WTC11 (cell line): ENCODE measurements at regions not wholly inside any gene's neighbourhood (a gene's known extent, or its start where the extent isn't known, plus 50 kb on each side); places are given as distances from the start of the nearest gene placed in this dataset.

ENCODE experiments used
- ATAC-seq: fragments of 200-7000 bp; cut with Tn5 transposase; 2 replicates; pipeline ENCODE4 v1.10.0; 2021; ENCODE audit warnings: mild to moderate bottlenecking, moderate library complexity
- CTCF ChIA-PET: fragments of 300-600 bp; sonication (Branson Sonifier 250); formaldehyde crosslinking; loops from one replicate; lab custom pipeline; 2021; ENCODE audit warnings: antibody characterized with exemption; lab: Charles Lee
- POLR2A ChIA-PET: fragments of 350-600 bp; sonication (Branson Sonifier 250); formaldehyde crosslinking; loops from one replicate; lab custom pipeline; 2021; ENCODE audit warnings: antibody characterized with exemption; lab: Charles Lee
- DNase-seq: peaks from one replicate; pipeline ENCODE4 v3.0.0; 2021; ENCODE audit warnings: low spot score
- H3K27ac Mint-ChIP-seq: 2 replicates; pipeline ENCODE4 v1.8.0; 2021; ENCODE audit warnings: mixed read lengths
- H3K27me3 Mint-ChIP-seq: 2 replicates; pipeline ENCODE4 v1.8.0; 2021; ENCODE audit warnings: low read depth, mild to moderate bottlenecking, moderate library complexity, mixed read lengths
- H3K36me3 Mint-ChIP-seq: 2 replicates; pipeline ENCODE4 v1.8.0; 2021; ENCODE audit warnings: mixed read lengths
- H3K4me1 Mint-ChIP-seq: 2 replicates; pipeline ENCODE4 v1.8.0; 2022; ENCODE audit warnings: mixed read lengths
- H3K4me3 Mint-ChIP-seq: 2 replicates; pipeline ENCODE4 v1.8.0; 2021; ENCODE audit warnings: mild to moderate bottlenecking, moderate library complexity, mixed read lengths
- H3K9me3 Mint-ChIP-seq: 2 replicates; pipeline ENCODE4 v1.8.0; 2021; ENCODE audit warnings: mixed read lengths
- AFF4 ChIP-seq: sonication (generic); formaldehyde crosslinking; IDR thresholded peaks from 2 replicates; pipeline ENCODE4 v1.8.1; 2023; ENCODE audit warnings: mild to moderate bottlenecking, missing genetic modification reagents, borderline replicate concordance
- CREM ChIP-seq: sonication (generic); formaldehyde crosslinking; IDR thresholded peaks from 2 replicates; pipeline ENCODE4 v1.8.1; 2022; ENCODE audit warnings: mild to moderate bottlenecking, missing genetic modification reagents, moderate library complexity
- E2F4 ChIP-seq: sonication (generic); formaldehyde crosslinking; IDR thresholded peaks from 2 replicates; pipeline ENCODE4 v1.8.1; 2022; ENCODE audit warnings: low read depth, mild to moderate bottlenecking, moderate library complexity, missing genetic modification reagents, borderline replicate concordance
- EMX1 ChIP-seq: fragments of 250-450 bp; sonication (Bioruptor Pico); IDR thresholded peaks from 2 replicates; pipeline ENCODE4 v1.8.0; 2021; ENCODE audit warnings: mild to moderate bottlenecking
- ERG ChIP-seq: fragments of 250-450 bp; sonication (Bioruptor Pico); IDR thresholded peaks from 2 replicates; pipeline ENCODE4 v1.8.0; 2021; ENCODE audit warnings: mild to moderate bottlenecking
- ETV6 ChIP-seq: sonication (generic); formaldehyde crosslinking; IDR thresholded peaks from 2 replicates; pipeline ENCODE4 v1.8.1; 2022; ENCODE audit warnings: mild to moderate bottlenecking, missing genetic modification reagents
- GRHL2 ChIP-seq: fragments of 250-450 bp; sonication (Bioruptor Pico); IDR thresholded peaks from 2 replicates; pipeline ENCODE4 v1.8.0; 2022; ENCODE audit warnings: mild to moderate bottlenecking, moderate library complexity; ENCODE audit not compliant: insufficient replicate concordance, severe bottlenecking
- HMGA2 ChIP-seq: fragments of 250-450 bp; sonication (Bioruptor Pico); IDR thresholded peaks from 2 replicates; pipeline ENCODE4 v1.4.0; 2021; ENCODE audit warnings: mild to moderate bottlenecking, moderate library complexity
- KAT7 ChIP-seq: sonication (generic); formaldehyde crosslinking; IDR thresholded peaks from 2 replicates; pipeline ENCODE4 v1.8.1; 2023; ENCODE audit warnings: missing genetic modification reagents, mild to moderate bottlenecking, borderline replicate concordance
- OVOL2 ChIP-seq: fragments of 250-450 bp; sonication (Bioruptor Pico); IDR thresholded peaks from 2 replicates; pipeline ENCODE4 v1.9.0; 2021; ENCODE audit warnings: mild to moderate bottlenecking, borderline replicate concordance
- TCF7 ChIP-seq: sonication (generic); formaldehyde crosslinking; IDR thresholded peaks from 2 replicates; pipeline ENCODE4 v1.8.0; 2022; ENCODE audit warnings: mild to moderate bottlenecking, low read depth, missing genetic modification reagents, moderate library complexity
- TEAD4 ChIP-seq: sonication (generic); formaldehyde crosslinking; IDR thresholded peaks from 2 replicates; pipeline ENCODE4 v1.8.0; 2022; ENCODE audit warnings: mild to moderate bottlenecking, missing genetic modification reagents
- TP53 ChIP-seq: sonication (generic); formaldehyde crosslinking; IDR thresholded peaks from 2 replicates; pipeline ENCODE4 v1.8.1; 2023; ENCODE audit warnings: mild to moderate bottlenecking, missing genetic modification reagents
- ZBTB21 ChIP-seq: sonication (generic); formaldehyde crosslinking; IDR thresholded peaks from 2 replicates; pipeline ENCODE4 v1.8.1; 2023; ENCODE audit warnings: mild to moderate bottlenecking, missing genetic modification reagents, borderline replicate concordance
- ZNF121 ChIP-seq: sonication (generic); formaldehyde crosslinking; IDR thresholded peaks from 2 replicates; pipeline ENCODE4 v1.8.0; 2023; ENCODE audit warnings: missing genetic modification reagents
- ZNF396 ChIP-seq: fragments of 250-450 bp; sonication (Bioruptor Pico); IDR thresholded peaks from 2 replicates; pipeline ENCODE4 v1.8.0; 2021; ENCODE audit warnings: mild to moderate bottlenecking, moderate library complexity, borderline replicate concordance
- TF ChIP-seq, protein P1 (sequence below): fragments of 250-450 bp; sonication (Bioruptor Pico); IDR thresholded peaks from 2 replicates; pipeline ENCODE4 v1.9.0; 2021; ENCODE audit warnings: moderate library complexity, mild to moderate bottlenecking, inconsistent platforms, borderline replicate concordance
- TF ChIP-seq, protein P2 (sequence below): fragments of 250-450 bp; sonication (Bioruptor Pico); IDR thresholded peaks from 2 replicates; pipeline ENCODE4 v2.1.2; 2022; ENCODE audit warnings: mild to moderate bottlenecking, moderate library complexity
- TF ChIP-seq, protein P3 (sequence below): sonication (generic); formaldehyde crosslinking; IDR thresholded peaks from 2 replicates; pipeline ENCODE4 v1.8.1; 2023; ENCODE audit warnings: mild to moderate bottlenecking, missing genetic modification reagents

DNA sequence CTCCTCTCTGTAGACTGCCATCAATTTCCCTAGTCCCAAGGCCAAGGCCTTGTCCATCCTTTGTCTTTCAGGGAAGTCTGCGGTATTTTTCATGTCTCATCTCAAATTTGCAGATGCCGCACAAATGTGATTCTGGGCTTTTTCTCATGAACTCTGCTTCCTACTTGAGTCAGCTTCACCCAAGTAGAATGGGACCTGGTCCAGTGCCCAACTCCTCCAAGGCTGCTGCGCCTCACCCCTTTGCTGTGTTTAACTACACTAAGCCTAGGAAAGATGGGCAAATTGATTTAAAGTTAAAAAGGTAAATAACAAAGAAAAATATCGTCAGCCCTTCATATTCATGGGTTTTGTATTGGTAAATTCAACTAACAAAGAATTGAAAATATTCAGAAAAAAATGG lies 1092.6 kb upstream of the AUTS2 start (continued):
- TF ChIP-seq, protein P1, sequence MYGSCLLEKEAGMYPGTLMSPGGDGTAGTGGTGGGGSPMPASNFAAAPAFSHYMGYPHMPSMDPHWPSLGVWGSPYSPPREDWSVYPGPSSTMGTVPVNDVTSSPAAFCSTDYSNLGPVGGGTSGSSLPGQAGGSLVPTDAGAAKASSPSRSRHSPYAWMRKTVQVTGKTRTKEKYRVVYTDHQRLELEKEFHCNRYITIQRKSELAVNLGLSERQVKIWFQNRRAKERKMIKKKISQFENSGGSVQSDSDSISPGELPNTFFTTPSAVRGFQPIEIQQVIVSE (CRISPR knock-in tag): no peak
- TF ChIP-seq ZBTB21 (no peak), ERG (CRISPR knock-in tag) (no peak), HMGA2 (CRISPR knock-in tag) (no peak)

DNA sequence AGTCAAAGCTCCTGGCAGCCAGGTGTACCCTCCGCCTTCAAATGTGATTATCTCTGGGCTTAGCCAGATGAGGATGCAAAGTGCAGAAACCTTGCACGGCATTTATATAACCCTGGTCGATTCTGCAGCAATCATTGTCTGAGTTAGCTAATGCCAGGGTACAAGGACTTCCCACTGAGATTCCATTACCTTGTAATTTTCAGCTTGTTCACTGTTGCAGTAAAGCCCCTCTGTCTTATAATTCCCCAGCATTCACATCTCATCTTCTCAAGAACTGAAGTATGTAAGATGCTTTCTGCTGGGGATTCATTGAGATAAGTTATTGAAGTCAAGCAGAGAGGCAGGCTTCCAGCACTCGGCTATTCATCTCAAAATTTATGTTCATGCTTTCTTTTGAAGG lies 1090.6 kb upstream of the AUTS2 start:
- no peak for ATAC-seq
- DNase-seq: no peak
- no peak for TF ChIP-seq OVOL2 (CRISPR knock-in tag)
- TF ChIP-seq, protein P2, sequence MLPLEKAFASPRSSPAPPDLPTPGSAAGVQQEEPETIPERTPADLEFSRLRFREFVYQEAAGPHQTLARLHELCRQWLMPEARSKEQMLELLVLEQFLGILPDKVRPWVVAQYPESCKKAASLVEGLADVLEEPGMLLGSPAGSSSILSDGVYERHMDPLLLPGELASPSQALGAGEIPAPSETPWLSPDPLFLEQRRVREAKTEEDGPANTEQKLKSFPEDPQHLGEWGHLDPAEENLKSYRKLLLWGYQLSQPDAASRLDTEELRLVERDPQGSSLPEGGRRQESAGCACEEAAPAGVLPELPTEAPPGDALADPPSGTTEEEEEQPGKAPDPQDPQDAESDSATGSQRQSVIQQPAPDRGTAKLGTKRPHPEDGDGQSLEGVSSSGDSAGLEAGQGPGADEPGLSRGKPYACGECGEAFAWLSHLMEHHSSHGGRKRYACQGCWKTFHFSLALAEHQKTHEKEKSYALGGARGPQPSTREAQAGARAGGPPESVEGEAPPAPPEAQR (CRISPR knock-in tag): no peak
- no peak for TF ChIP-seq ETV6 (CRISPR knock-in tag)
- TF ChIP-seq TCF7 (CRISPR knock-in tag): no peak
- no peak for TF ChIP-seq TP53 (CRISPR knock-in tag)
- no peak for TF ChIP-seq EMX1 (CRISPR knock-in tag)
- no peak for TF ChIP-seq KAT7
- TF ChIP-seq, all 79 proteins: peak for 0
- POLR2A ChIA-PET: no interaction called here
- peaks cover 7% of the 10 kb centered on the region for H3K36me3 Mint-ChIP-seq
- H3K4me1 Mint-ChIP-seq: peaks cover 29% of the 10 kb centered on the region
- CTCF ChIA-PET: no interaction called here
- H3K27me3 Mint-ChIP-seq: peaks cover 3% of the 10 kb centered on the region; the same call in 1 of the 2 replicates
- no peak overlapping the region for H3K27ac Mint-ChIP-seq
- peaks cover 19% of the 10 kb centered on the region for H3K9me3 Mint-ChIP-seq
- H3K4me3 Mint-ChIP-seq: no peak overlapping the region

- peaks cover 3% of the 10 kb centered on the region; the same call in 1 of the 2 replicates for H3K27me3 Mint-ChIP-seq
- no peak overlapping the region for H3K27ac Mint-ChIP-seq
- peaks cover 13% of the 10 kb centered on the region for H3K9me3 Mint-ChIP-seq
- peaks cover 24% of the 10 kb centered on the region for H3K4me1 Mint-ChIP-seq
- ChIA-PET CTCF (no interaction called here), POLR2A (no interaction called here)
- H3K36me3 Mint-ChIP-seq: peaks cover 5% of the 10 kb centered on the region
- no peak for DNase-seq
- no peak overlapping the region for H3K4me3 Mint-ChIP-seq
- TF ChIP-seq TEAD4 (CRISPR knock-in tag) (no peak), ZNF396 (CRISPR knock-in tag) (no peak)
- no peak for ATAC-seq
Observed at GRCh38 chr7:68509054-68509453, 1089.2 kb upstream of the AUTS2 start.

DNA sequence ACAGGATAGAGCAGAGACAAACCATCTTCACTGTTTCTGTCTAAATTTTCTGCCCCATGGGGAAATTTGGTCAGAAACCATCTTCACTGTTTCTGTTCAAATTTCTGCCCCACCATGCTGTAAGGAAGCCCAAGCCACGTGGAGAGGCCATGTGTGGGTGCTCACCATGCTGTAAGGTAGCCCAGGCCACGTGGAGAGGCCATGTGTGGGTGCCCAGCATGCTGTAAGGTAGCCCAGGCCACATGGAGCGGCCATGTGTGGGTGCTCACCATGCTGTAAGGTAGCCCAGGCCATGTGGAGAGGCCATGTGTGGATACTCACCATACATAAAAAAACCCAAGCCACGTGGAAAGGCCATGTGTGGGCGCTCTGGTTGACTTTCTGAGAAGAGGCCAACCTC lies 1088.7 kb upstream of the AUTS2 start:
- no peak for ATAC-seq
- CTCF ChIA-PET: no interaction called here
- POLR2A ChIA-PET: no interaction called here
- H3K4me1 Mint-ChIP-seq: peaks cover 19% of the 10 kb centered on the region
- no peak overlapping the region for H3K27ac Mint-ChIP-seq
- TF ChIP-seq GRHL2 (CRISPR knock-in tag): no peak
- no peak for TF ChIP-seq AFF4 (CRISPR knock-in tag)
- TF ChIP-seq ZNF121 (CRISPR knock-in tag): no peak
- no peak for TF ChIP-seq E2F4 (CRISPR knock-in tag)
- TF ChIP-seq CREM: no peak
- TF ChIP-seq, protein P3, sequence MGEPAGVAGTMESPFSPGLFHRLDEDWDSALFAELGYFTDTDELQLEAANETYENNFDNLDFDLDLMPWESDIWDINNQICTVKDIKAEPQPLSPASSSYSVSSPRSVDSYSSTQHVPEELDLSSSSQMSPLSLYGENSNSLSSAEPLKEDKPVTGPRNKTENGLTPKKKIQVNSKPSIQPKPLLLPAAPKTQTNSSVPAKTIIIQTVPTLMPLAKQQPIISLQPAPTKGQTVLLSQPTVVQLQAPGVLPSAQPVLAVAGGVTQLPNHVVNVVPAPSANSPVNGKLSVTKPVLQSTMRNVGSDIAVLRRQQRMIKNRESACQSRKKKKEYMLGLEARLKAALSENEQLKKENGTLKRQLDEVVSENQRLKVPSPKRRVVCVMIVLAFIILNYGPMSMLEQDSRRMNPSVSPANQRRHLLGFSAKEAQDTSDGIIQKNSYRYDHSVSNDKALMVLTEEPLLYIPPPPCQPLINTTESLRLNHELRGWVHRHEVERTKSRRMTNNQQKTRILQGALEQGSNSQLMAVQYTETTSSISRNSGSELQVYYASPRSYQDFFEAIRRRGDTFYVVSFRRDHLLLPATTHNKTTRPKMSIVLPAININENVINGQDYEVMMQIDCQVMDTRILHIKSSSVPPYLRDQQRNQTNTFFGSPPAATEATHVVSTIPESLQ (CRISPR knock-in tag): no peak
- TF ChIP-seq, all 79 proteins: peak for 0
- Mint-ChIP-seq H3K4me3 (no peak overlapping the region), H3K9me3 (peaks cover 13% of the 10 kb centered on the region), H3K27me3 (peaks cover 3% of the 10 kb centered on the region; the same call in 1 of the 2 replicates), H3K36me3 (peaks cover 5% of the 10 kb centered on the region)
- no peak for DNase-seq
